Panc1 (cell line): ENCODE measurements at regions not wholly inside any gene's neighbourhood (a gene's known extent, or its start where the extent isn't known, plus 50 kb on each side); places are given as distances from the start of the nearest gene placed in this dataset.

Experiments
- ATAC-seq: fragments of 200-7000 bp; cut with Tn5 transposase; 2 replicates; pipeline ENCODE4 v1.9.1; 2020; ENCODE audit warnings: mild to moderate bottlenecking, moderate library complexity
- BruUV-seq: library from RNA; stranded (reverse); fragments of 400-500 nt; replicated peaks from 2 replicates; lab custom pipeline; 2021; lab: Mats Ljungman, UMichigan
- CTCF ChIA-PET: fragments of 300-600 bp; sonication (Branson Sonifier 250); formaldehyde crosslinking; loops from one replicate; lab custom pipeline; 2022; ENCODE audit warnings: antibody characterized with exemption; lab: Charles Lee
- POLR2A ChIA-PET: fragments of 300-600 bp; sonication (Branson Sonifier 250); formaldehyde crosslinking; loops from one replicate; lab custom pipeline; 2022; ENCODE audit warnings: antibody characterized with exemption; lab: Charles Lee
- DNase-seq: peaks from one replicate; pipeline ENCODE4 v3.0.0-alpha.2; 2010; ENCODE audit warnings: low read depth, low spot score
- H3K27ac ChIP-seq: 2 replicates; pipeline ENCODE4 v1.5.1; 2011; ENCODE audit warnings: mild to moderate bottlenecking, low read length, inconsistent platforms
- H3K27me3 ChIP-seq: fragments of 200-500 bp; sonication (Bioruptor generic); 2 replicates; pipeline ENCODE4 v1.6.0; 2014; ENCODE audit warnings: low read length, inconsistent platforms; ENCODE audit not compliant: control insufficient read depth, insufficient read depth
- H3K36me3 ChIP-seq: fragments of 200-500 bp; sonication (Bioruptor generic); 2 replicates; pipeline ENCODE4 v1.5.1; 2014; ENCODE audit warnings: inconsistent platforms, mild to moderate bottlenecking, low read length, moderate library complexity; ENCODE audit not compliant: control insufficient read depth, insufficient read depth
- H3K4me1 ChIP-seq: 2 replicates; pipeline ENCODE4 v1.5.1; 2011; ENCODE audit warnings: inconsistent platforms, mild to moderate bottlenecking, low read length, moderate library complexity; ENCODE audit not compliant: control insufficient read depth, insufficient read depth
- H3K4me3 ChIP-seq, 2 experiments: 2 replicates each; pipeline ENCODE4 v1.5.1; 2011 to 2012; ENCODE audit warnings: low read depth in 2 of 2, low read length in 2 of 2, mild to moderate bottlenecking in 2 of 2, inconsistent platforms in 1 of 2, moderate library complexity in 1 of 2
- H3K9me3 ChIP-seq: fragments of 200-500 bp; sonication (Bioruptor generic); 2 replicates; pipeline ENCODE4 v1.5.1; 2014; ENCODE audit warnings: low read depth, mild to moderate bottlenecking, inconsistent platforms, low read length, moderate library complexity; ENCODE audit not compliant: control insufficient read depth, insufficient read depth
- POLR2AphosphoS5 ChIP-seq: IDR thresholded peaks from 2 replicates; pipeline ENCODE4 v1.6.1; 2012; ENCODE audit warnings: mild to moderate bottlenecking, low read depth, low read length, moderate library complexity
- SIN3A ChIP-seq: IDR thresholded peaks from 2 replicates; pipeline ENCODE4 v1.6.1; 2012; ENCODE audit warnings: low read depth, mild to moderate bottlenecking, low read length, moderate library complexity, borderline replicate concordance; ENCODE audit not compliant: insufficient read depth
- TCF7L2 ChIP-seq: IDR thresholded peaks from 2 replicates; pipeline ENCODE4 v1.6.1; 2011; ENCODE audit warnings: mild to moderate bottlenecking, low read depth, low read length, inconsistent platforms
- in situ Hi-C: cut with HindIII; loops from 2 replicates; pipeline ENCODE4 v1.10.0; 2016; ENCODE audit warnings: low sequenced_read_pairs, low pct_unique_long_range_greater_than_20kb
- intact Hi-C: fragments of 100-400 bp; cut with micrococcal nuclease; formaldehyde crosslinking; loops from one replicate; pipeline ENCODE4 v1.10.0; 2022; ENCODE audit not compliant: unreplicated experiment
- TF ChIP-seq, protein P1 (sequence below), 2 experiments: IDR thresholded peaks; 2 replicates each; pipeline ENCODE4 v1.6.1; 2011 to 2012; ENCODE audit warnings: low read depth in 2 of 2, control low read depth in 1 of 2, low read length in 1 of 2, mild to moderate bottlenecking in 1 of 2, moderate library complexity in 1 of 2; ENCODE audit not compliant: insufficient read depth in 1 of 2
- TF ChIP-seq, protein P2 (sequence below): fragments of 450-650 bp; IDR thresholded peaks from 2 replicates; pipeline ENCODE4 v1.5.1; 2017; ENCODE audit warnings: mild to moderate bottlenecking

DNA sequence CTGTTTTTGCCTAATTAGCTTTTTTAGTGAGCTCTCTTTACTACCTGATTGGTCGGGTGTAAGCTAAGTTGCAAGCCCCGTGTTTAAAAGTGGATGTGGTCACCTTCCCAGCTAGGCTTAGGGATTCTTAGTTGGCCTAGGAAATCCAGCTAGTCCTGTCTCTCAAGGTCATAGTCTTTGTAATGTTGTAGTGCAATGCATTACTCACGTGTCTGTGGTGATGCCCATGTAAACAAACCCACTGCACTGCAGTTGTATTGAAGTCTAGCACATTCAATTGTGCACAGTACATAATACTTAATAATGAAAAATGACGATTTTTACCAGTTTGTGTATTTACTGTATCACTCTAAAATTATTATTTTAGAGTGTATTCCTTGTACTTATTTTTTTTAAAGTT is 335.5 kb downstream of the NUAK1 start:
- no TSS peak for BruUV-seq
- in situ Hi-C loops = no loop called here
- DNase-seq = no peak
- ChIA-PET POLR2A (no interaction called here), CTCF (no interaction called here)
- Histone ChIP-seq H3K4me1 (no peaks in the 10 kb centered on the region), H3K36me3 (no peaks in the 10 kb centered on the region), H3K4me3 (no peak overlapping the region), H3K27ac (no peak overlapping the region), H3K27me3 (no peaks in the 10 kb centered on the region), H3K9me3 (no peaks in the 10 kb centered on the region)
- intact Hi-C loops = no loop called here
- ATAC-seq = no peak
- no peak for TF ChIP-seq POLR2AphosphoS5
- TF ChIP-seq, protein P1, sequence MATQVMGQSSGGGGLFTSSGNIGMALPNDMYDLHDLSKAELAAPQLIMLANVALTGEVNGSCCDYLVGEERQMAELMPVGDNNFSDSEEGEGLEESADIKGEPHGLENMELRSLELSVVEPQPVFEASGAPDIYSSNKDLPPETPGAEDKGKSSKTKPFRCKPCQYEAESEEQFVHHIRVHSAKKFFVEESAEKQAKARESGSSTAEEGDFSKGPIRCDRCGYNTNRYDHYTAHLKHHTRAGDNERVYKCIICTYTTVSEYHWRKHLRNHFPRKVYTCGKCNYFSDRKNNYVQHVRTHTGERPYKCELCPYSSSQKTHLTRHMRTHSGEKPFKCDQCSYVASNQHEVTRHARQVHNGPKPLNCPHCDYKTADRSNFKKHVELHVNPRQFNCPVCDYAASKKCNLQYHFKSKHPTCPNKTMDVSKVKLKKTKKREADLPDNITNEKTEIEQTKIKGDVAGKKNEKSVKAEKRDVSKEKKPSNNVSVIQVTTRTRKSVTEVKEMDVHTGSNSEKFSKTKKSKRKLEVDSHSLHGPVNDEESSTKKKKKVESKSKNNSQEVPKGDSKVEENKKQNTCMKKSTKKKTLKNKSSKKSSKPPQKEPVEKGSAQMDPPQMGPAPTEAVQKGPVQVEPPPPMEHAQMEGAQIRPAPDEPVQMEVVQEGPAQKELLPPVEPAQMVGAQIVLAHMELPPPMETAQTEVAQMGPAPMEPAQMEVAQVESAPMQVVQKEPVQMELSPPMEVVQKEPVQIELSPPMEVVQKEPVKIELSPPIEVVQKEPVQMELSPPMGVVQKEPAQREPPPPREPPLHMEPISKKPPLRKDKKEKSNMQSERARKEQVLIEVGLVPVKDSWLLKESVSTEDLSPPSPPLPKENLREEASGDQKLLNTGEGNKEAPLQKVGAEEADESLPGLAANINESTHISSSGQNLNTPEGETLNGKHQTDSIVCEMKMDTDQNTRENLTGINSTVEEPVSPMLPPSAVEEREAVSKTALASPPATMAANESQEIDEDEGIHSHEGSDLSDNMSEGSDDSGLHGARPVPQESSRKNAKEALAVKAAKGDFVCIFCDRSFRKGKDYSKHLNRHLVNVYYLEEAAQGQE (IDR thresholded peaks at IDR 0.05; ENCODE audit: insufficient read depth in 1 of 2, low read depth in 2 of 2, low read length in 1 of 2) = no peak
- TF ChIP-seq TCF7L2 = no peak
- TF ChIP-seq SIN3A = no peak
- TF ChIP-seq, protein P2, sequence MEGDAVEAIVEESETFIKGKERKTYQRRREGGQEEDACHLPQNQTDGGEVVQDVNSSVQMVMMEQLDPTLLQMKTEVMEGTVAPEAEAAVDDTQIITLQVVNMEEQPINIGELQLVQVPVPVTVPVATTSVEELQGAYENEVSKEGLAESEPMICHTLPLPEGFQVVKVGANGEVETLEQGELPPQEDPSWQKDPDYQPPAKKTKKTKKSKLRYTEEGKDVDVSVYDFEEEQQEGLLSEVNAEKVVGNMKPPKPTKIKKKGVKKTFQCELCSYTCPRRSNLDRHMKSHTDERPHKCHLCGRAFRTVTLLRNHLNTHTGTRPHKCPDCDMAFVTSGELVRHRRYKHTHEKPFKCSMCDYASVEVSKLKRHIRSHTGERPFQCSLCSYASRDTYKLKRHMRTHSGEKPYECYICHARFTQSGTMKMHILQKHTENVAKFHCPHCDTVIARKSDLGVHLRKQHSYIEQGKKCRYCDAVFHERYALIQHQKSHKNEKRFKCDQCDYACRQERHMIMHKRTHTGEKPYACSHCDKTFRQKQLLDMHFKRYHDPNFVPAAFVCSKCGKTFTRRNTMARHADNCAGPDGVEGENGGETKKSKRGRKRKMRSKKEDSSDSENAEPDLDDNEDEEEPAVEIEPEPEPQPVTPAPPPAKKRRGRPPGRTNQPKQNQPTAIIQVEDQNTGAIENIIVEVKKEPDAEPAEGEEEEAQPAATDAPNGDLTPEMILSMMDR = no peak

DNA sequence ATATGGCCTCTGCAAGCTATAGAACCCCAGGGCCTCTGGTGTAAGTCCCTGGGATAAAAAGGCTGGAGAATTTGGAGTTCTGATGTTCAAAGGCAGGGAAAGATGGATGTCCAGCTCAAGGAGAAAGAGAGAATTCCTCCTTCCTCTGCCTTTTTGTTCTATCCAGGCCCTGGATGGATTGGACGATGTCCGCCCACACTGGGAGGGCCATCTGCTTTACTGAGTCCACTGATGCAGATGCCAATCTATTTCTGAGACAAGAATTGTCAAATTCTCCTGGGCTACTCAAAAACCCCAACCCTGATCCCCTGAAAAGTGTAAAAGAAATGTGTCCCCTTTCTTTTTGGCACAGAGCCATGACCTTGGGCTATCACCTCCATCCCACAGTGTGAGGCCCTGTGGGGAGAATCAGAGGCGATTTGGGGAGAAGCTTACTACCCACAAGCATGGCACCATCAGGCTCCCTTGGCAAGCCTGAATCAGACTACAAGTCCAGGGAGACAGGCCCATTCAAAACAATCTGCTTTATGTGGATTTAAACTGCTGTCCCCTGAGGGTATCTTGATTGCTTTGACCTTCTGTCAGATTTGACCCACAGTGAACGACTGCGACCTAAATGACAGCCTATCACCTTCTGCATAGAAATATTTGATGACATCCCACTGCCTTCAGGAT is 334.0 kb downstream of the NUAK1 start:
- ATAC-seq (no peak), DNase-seq (no peak)
- ChIA-PET POLR2A (no interaction called here), CTCF (no interaction called here)
- in situ Hi-C loops = no loop called here
- Histone ChIP-seq H3K4me3 (no peak overlapping the region), H3K27me3 (no peaks in the 10 kb centered on the region), H3K36me3 (no peaks in the 10 kb centered on the region), H3K4me1 (no peaks in the 10 kb centered on the region), H3K9me3 (no peaks in the 10 kb centered on the region), H3K27ac (no peak overlapping the region)
- intact Hi-C loops = no loop called here
- BruUV-seq = no TSS peak
- TF ChIP-seq POLR2AphosphoS5 = no peak
- TF ChIP-seq, protein P1 (IDR thresholded peaks at IDR 0.05; ENCODE audit: insufficient read depth in 1 of 2, low read depth in 2 of 2, low read length in 1 of 2) = no peak
- TF ChIP-seq TCF7L2 = no peak
